ENCODE measurements at regions not wholly inside any gene's neighbourhood (a gene's known extent, or its start where the extent isn't known, plus 50 kb on each side); places are given as distances from the start of the nearest gene placed in this dataset.

DNA sequence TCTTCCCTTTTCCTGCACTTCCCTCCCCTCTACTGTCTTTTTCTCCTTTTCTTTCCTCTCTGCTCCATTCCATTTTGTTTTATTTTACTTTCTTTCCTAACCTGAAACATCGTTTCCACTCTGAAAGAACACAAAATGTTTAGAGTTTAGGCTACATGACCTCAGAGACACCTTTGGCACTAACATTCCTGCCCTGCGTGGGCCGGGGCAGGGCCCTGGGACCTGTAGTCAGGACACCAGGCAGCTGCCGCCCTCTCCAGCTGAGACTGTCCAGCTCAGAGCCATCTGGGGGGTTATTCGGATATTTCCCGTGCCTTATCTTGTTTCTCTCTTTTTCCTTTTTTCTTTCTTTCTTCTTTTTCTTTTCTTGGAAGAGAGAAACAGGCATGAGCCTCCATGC is 58.3 kb upstream of the ERCC6L2 start:
- 71% methylated on average over 6 of the region's 6 CpGs for WGBS (ENCODE audit: insufficient coverage, insufficient replicate concordance, low lambda C conversion rate, missing lambda C conversion rate)
- POLR2A ChIA-PET = no interaction called here
- intact Hi-C loops (cut with micrococcal nuclease; ENCODE audit: unreplicated experiment) = no loop called here
- no peak for ATAC-seq
- in situ Hi-C loops (cut with MboI) = no loop called here
- no peaks in the 10 kb centered on the region for H3K36me3 ChIP-seq (ENCODE audit: control insufficient read depth in 2 of 2, insufficient read depth in 2 of 2, low read length in 1 of 2)
- H4K20me1 ChIP-seq (ENCODE audit: control insufficient read depth, insufficient read depth) = no peaks in the 10 kb centered on the region
- H3K4me1 ChIP-seq (ENCODE audit: control insufficient read depth, insufficient read depth, low read length) = peaks cover 3% of the 10 kb centered on the region
- BruUV-seq (replicated peaks) = no TSS peak
- no peaks in the 10 kb centered on the region; the same call in 2 of the 3 replicates for H3K9me3 ChIP-seq (replicated peaks; ENCODE audit: control insufficient read depth, insufficient read depth, low read length)
- RAD21 ChIA-PET (ENCODE audit: unreplicated experiment) = no interaction called here
- no peak overlapping the region for H2AFZ ChIP-seq (ENCODE audit: control insufficient read depth, low read depth, low read length)
- no peak overlapping the region for H3K4me3 ChIP-seq
- H3K79me2 ChIP-seq (ENCODE audit: control insufficient read depth, insufficient read depth, low read length) = no peaks in the 10 kb centered on the region
- no peak overlapping the region for H3K9ac ChIP-seq (ENCODE audit: control insufficient read depth, insufficient read depth, low read length)
- DNase-seq (ENCODE audit: low read depth, low spot score) = no peak
- H3K27me3 ChIP-seq (replicated peaks in 1 of 2; ENCODE audit: control insufficient read depth in 2 of 2, insufficient read depth in 2 of 2, low read length in 1 of 2) = no peaks in the 10 kb centered on the region; a peak in 3 of 4 replicates
- no peak overlapping the region for H3K27ac ChIP-seq (ENCODE audit: control insufficient read depth, insufficient read depth)
- SMC1A ChIA-PET (ENCODE audit: uncharacterized antibody, unreplicated experiment) = no interaction called here
- TF ChIP-seq MTA3 (IDR thresholded peaks at IDR 0.05; ENCODE audit: borderline replicate concordance, low read length) (no peak), BCL11A (IDR thresholded peaks at IDR 0.05; ENCODE audit: low read depth, low read length) (no peak), ZNF217 (IDR thresholded peaks at IDR 0.05) (no peak), MEF2B (IDR thresholded peaks at IDR 0.05; ENCODE audit: partially characterized antibody, poor library complexity, severe bottlenecking) (no peak), CREB1 (IDR thresholded peaks at IDR 0.05; ENCODE audit: low read depth) (no peak), MXI1 (IDR thresholded peaks at IDR 0.05; ENCODE audit: low read depth, low read length) (no peak), MLLT1 (IDR thresholded peaks at IDR 0.05) (no peak), POLR2A (IDR thresholded peaks at IDR 0.05; ENCODE audit: low read depth, low read length) (no peak), BRCA1 (IDR thresholded peaks at IDR 0.05; ENCODE audit: low read depth, low read length) (no peak), EP300 (IDR thresholded peaks at IDR 0.05; ENCODE audit: borderline replicate concordance in 1 of 2, control insufficient read depth in 1 of 2, low read depth in 2 of 2, low read length in 2 of 2) (no peak)
- TF ChIP-seq, protein P1, sequence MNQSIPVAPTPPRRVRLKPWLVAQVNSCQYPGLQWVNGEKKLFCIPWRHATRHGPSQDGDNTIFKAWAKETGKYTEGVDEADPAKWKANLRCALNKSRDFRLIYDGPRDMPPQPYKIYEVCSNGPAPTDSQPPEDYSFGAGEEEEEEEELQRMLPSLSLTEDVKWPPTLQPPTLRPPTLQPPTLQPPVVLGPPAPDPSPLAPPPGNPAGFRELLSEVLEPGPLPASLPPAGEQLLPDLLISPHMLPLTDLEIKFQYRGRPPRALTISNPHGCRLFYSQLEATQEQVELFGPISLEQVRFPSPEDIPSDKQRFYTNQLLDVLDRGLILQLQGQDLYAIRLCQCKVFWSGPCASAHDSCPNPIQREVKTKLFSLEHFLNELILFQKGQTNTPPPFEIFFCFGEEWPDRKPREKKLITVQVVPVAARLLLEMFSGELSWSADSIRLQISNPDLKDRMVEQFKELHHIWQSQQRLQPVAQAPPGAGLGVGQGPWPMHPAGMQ (IDR thresholded peaks at IDR 0.05; ENCODE audit: borderline replicate concordance) = no peak
- H3K4me2 ChIP-seq (ENCODE audit: control insufficient read depth, insufficient read depth) = no peak overlapping the region
- CTCF ChIA-PET = no interaction called here
- no peak for FAIRE-seq
